Gastroesophageal sphincter (tissue), 4 donors: ENCODE measurements at regions not wholly inside any gene's neighbourhood (a gene's known extent, or its start where the extent isn't known, plus 50 kb on each side); places are given as distances from the start of the nearest gene placed in this dataset.

Experiments
- ATAC-seq: fragments of 150-250 bp; one replicate; pipeline ENCODE4 v1.9.1; 2016; ENCODE audit warnings: mild to moderate bottlenecking, moderate library complexity
- H3K27ac ChIP-seq, 4 donors: fragments of 200-600 bp; sonication (generic) in 3 of 4; 1 replicate in 3 of 4; 2 replicates in 1 of 4; pipeline ENCODE4 v1.5.1; 2016 to 2019
- H3K27me3 ChIP-seq: fragments of 200-600 bp; sonication (generic); one replicate; pipeline ENCODE4 v1.5.1; 2019
- H3K36me3 ChIP-seq, 2 donors: fragments of 200-600 bp; sonication (generic); one replicate each; pipeline ENCODE4 v1.5.1; 2019; ENCODE audit warnings: control low read depth in 1 of 2
- H3K4me1 ChIP-seq, 3 donors: fragments of 200-600 bp; sonication (generic); 1 replicate in 2 of 3; 2 replicates in 1 of 3; pipeline ENCODE4 v1.5.1; 2016 to 2019; ENCODE audit warnings: control low read depth in 2 of 3
- H3K4me3 ChIP-seq, 2 donors: fragments of 200-600 bp; sonication (generic); one replicate each; pipeline ENCODE4 v1.5.1; 2019; ENCODE audit warnings: mild to moderate bottlenecking in 1 of 2, moderate library complexity in 1 of 2
- H3K9me3 ChIP-seq, 3 donors: fragments of 200-600 bp; sonication (generic); one replicate each; pipeline ENCODE4 v1.5.1; 2017 to 2019; ENCODE audit warnings: control low read depth in 2 of 3
- EP300 ChIP-seq: sonication (generic); formaldehyde crosslinking; IDR thresholded peaks from one replicate; pipeline ENCODE4 v1.6.1; 2017; ENCODE audit warnings: antibody characterized with exemption, mild to moderate bottlenecking
- POLR2A ChIP-seq, 2 donors: fragments of 450-650 bp; IDR thresholded peaks; one replicate each; pipeline ENCODE4 v1.6.1; 2017; ENCODE audit warnings: antibody characterized with exemption in 2 of 2, mild to moderate bottlenecking in 2 of 2, moderate library complexity in 1 of 2
- POLR2AphosphoS5 ChIP-seq: sonication (generic); formaldehyde crosslinking; IDR thresholded peaks from one replicate; pipeline ENCODE4 v1.6.1; 2017; ENCODE audit warnings: antibody characterized with exemption
- WGBS, 2 donors: methylation state at CpG; one replicate each; pipeline ENCODE4 v1.1.5; 2018; ENCODE audit warnings: low coverage in 1 of 2; 5-methylcytosine and 5-hydroxymethylcytosine counted together
- TF ChIP-seq, protein P1 (sequence below), 4 experiments: fragments of 200-600 bp in 2 of 4; fragments of 450-650 bp in 2 of 4; sonication (generic) in 1 of 4; IDR thresholded peaks; one replicate each; pipeline ENCODE4 v1.5.1; 2017 to 2019; ENCODE audit warnings: antibody characterized with exemption in 4 of 4, mild to moderate bottlenecking in 2 of 4, moderate library complexity in 2 of 4

DNA sequence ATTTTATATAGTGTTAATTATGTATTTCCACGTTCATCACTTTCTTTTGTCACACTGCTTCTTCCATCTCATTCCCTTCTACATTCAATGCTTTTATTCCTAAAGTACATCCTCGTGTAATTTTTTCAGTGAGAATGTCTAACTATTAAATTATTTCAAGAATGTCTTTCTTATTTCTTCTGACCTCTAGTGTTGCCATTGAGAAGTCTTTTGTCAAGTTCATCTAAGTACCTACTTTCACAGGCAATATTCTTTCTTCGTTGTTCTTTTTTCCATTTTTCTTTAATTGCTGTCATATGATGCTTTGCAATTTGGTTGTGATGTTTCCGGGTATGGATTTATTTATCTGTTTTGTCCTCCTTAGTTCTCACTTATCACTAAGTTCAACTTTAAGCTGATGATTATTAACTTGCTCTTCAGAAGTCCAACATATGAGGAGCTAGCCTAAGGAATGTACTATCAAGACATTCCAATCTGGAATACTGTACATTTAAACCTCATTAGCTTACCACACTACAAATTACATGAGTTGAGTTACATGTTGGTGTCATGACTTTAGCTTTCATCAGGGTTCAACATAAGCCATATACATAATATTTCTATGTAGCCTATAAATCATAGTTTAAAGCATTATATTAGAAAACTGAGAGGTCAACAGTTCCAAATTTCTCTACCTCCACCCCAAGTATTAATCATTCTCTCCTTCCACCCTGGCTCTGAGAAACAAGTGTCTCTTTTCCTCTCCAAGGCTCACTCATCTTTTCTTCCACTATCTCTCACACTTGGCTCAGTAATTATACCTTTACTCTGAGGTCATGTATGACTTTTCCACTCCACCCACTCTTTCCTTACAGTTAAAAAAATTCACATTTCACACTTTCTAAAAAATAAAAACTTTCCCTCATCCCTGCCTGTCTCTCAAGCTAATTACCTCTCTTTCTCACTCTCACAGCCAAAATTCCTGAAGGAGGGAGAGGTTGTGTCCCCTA, 81.5 kb downstream of the COX18 start:
- Histone ChIP-seq H3K9me3 (no peaks in the 10 kb centered on the region), H3K36me3 (no peaks in the 10 kb centered on the region), H3K4me3 (no peak overlapping the region), H3K27ac (no peak overlapping the region), H3K27me3 (no peaks in the 10 kb centered on the region), H3K4me1 (no peaks in the 10 kb centered on the region)
- 64 to 76% methylated on average over 4 of the region's 4 CpGs for WGBS, 2 donors
- no peak for ATAC-seq
- TF ChIP-seq, protein P1, sequence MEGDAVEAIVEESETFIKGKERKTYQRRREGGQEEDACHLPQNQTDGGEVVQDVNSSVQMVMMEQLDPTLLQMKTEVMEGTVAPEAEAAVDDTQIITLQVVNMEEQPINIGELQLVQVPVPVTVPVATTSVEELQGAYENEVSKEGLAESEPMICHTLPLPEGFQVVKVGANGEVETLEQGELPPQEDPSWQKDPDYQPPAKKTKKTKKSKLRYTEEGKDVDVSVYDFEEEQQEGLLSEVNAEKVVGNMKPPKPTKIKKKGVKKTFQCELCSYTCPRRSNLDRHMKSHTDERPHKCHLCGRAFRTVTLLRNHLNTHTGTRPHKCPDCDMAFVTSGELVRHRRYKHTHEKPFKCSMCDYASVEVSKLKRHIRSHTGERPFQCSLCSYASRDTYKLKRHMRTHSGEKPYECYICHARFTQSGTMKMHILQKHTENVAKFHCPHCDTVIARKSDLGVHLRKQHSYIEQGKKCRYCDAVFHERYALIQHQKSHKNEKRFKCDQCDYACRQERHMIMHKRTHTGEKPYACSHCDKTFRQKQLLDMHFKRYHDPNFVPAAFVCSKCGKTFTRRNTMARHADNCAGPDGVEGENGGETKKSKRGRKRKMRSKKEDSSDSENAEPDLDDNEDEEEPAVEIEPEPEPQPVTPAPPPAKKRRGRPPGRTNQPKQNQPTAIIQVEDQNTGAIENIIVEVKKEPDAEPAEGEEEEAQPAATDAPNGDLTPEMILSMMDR (IDR thresholded peaks at IDR 0.05), result no peak
- TF ChIP-seq EP300, result no peak
- TF ChIP-seq POLR2A (IDR thresholded peaks at IDR 0.05), result no peak
- TF ChIP-seq POLR2AphosphoS5, result no peak

DNA sequence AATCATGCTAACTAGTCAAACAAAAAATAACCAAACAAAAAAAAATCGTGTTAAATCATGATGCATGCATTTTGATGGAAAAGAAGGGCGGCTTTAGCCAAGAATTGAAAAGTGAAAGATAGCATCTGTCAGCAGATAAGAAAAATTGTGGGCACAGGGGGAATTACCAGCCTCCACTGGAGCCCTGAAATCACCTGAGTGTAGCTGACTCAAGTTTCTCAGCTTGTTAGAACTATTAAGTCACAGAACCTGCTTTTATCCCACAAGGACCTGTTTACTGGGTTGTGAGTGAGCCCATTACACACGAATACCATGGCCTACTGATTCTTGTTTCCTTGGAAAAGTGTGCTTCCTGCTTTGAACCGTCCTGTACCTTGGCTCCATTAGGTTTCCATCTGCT, 85.2 kb downstream of the COX18 start:
- Histone ChIP-seq H3K9me3 (no peaks in the 10 kb centered on the region), H3K27ac (no peak overlapping the region), H3K4me3 (no peak overlapping the region), H3K27me3 (no peaks in the 10 kb centered on the region), H3K36me3 (no peaks in the 10 kb centered on the region), H3K4me1 (no peaks in the 10 kb centered on the region)
- WGBS, 2 donors, result 52 to 64% methylated on average over 2 to 4 of the region's 4 CpGs
- ATAC-seq, result no peak
- TF ChIP-seq EP300 (no peak), POLR2A (IDR thresholded peaks at IDR 0.05) (no peak), POLR2AphosphoS5 (no peak)
- TF ChIP-seq, protein P1 (IDR thresholded peaks at IDR 0.05), result no peak

DNA sequence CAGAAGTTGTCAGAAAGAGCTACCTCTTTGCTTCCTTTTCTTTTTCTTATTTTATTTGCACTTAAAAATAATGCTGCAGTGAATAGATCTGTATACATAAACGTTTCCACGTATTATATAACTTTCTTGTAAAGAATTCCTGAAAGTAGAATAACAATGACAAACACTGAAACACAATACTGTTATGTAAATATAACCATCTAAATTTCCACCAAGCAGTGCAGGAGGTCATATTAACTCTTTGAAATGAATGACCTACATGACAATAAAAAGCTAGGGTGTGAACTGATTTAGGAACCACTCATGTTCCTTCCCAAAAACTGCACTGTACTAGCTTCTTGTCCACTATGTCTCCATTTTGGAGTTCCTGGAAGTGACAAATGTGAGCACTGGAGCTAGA, 85.8 kb downstream of the COX18 start:
- WGBS, 2 donors, result 19 to 26% methylated on average over 2 of the region's 2 CpGs
- ATAC-seq, result no peak
- H3K4me3 ChIP-seq, result no peak overlapping the region
- no peaks in the 10 kb centered on the region for H3K9me3 ChIP-seq
- H3K27me3 ChIP-seq, result no peaks in the 10 kb centered on the region
- no peaks in the 10 kb centered on the region for H3K4me1 ChIP-seq
- TF ChIP-seq EP300 (no peak), POLR2AphosphoS5 (no peak), POLR2A (IDR thresholded peaks at IDR 0.05) (no peak)
- TF ChIP-seq, protein P1 (IDR thresholded peaks at IDR 0.05), result no peak
- H3K27ac ChIP-seq, result no peak overlapping the region
- H3K36me3 ChIP-seq, result no peaks in the 10 kb centered on the region

DNA sequence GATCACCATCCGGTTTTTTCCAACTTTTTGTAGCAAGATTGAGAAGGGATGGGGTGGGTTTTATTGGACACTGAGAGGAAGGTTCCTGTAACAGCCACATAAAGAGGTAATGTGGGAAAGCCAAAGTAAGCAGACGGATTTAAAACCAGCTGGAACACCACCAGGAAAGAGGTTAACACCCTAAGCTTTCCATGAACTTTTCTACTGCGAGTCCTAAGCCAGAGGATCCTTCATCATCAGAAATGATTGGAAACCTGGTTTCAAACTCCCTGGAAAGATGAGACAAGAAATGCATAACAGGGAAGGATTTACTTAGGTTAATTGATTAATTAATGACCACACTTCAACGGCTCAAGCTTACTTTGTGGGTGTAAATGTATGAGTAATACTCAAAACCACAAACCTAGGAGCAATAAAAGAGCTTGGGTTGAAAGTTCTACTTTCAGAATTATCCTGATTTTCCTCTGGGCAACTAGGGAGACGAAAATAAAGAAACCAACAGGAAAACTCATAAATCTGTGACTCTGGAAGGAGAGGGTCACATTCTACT, 91.5 kb downstream of the COX18 start:
- 50 to 66% methylated on average over 4 to 5 of the region's 5 CpGs for WGBS, 2 donors
- H3K4me3 ChIP-seq, result no peak overlapping the region
- no peaks in the 10 kb centered on the region for H3K27me3 ChIP-seq
- H3K9me3 ChIP-seq, result no peaks in the 10 kb centered on the region
- no peak for ATAC-seq
- peaks cover 0 to 8% (median 5%) of the 10 kb centered on the region in 3 donors for H3K4me1 ChIP-seq
- H3K27ac ChIP-seq, result no peak overlapping the region
- no peak for TF ChIP-seq POLR2AphosphoS5
- TF ChIP-seq EP300, result no peak
- TF ChIP-seq POLR2A (IDR thresholded peaks at IDR 0.05), result no peak
- TF ChIP-seq, protein P1 (IDR thresholded peaks at IDR 0.05), result no peak
- no peaks in the 10 kb centered on the region for H3K36me3 ChIP-seq

DNA sequence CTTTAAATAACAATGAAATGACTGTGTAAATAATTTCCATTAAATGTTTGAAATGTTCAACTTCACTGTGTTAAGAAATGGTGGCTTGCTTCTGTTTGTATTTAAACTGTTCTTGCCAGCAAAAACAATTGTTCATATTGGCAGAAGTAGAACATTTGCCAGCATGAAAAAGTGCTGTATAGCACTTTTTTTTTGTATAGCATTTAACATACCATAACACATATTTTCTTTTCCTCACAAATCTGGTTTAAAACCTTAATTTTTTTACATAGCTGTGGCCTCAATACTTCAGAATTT, 94.1 kb downstream of the COX18 start:
- Histone ChIP-seq H3K36me3 (no peaks in the 10 kb centered on the region), H3K9me3 (no peaks in the 10 kb centered on the region), H3K27me3 (no peaks in the 10 kb centered on the region), H3K27ac (no peak overlapping the region), H3K4me3 (no peak overlapping the region), H3K4me1 (peaks cover 0 to 10% (median 5%) of the 10 kb centered on the region in 3 donors)
- no peak for ATAC-seq
- TF ChIP-seq, protein P1 (IDR thresholded peaks at IDR 0.05), result no peak
- no peak for TF ChIP-seq EP300
- TF ChIP-seq POLR2AphosphoS5, result no peak
- no peak for TF ChIP-seq POLR2A (IDR thresholded peaks at IDR 0.05)
